H9 (cell line): ENCODE measurements at regions not wholly inside any gene's neighbourhood (a gene's known extent, or its start where the extent isn't known, plus 50 kb on each side); places are given as distances from the start of the nearest gene placed in this dataset.
A peak's percentile ranks its signal among the peaks of the same experiment; 100 is the strongest.

Experiments used
- DNase-seq: peaks from one replicate; pipeline ENCODE4 v3.0.0-alpha.2; 2017
- H2AFZ ChIP-seq: one replicate; pipeline ENCODE4 v1.6.1; 2013; ENCODE audit warnings: mild to moderate bottlenecking, low read length, control low read depth, moderate library complexity
- H2AK5ac ChIP-seq: 2 replicates; pipeline ENCODE4 v1.6.1; 2013; ENCODE audit warnings: low read length, control low read depth, mixed read lengths; ENCODE audit not compliant: insufficient read length
- H2BK120ac ChIP-seq: one replicate; pipeline ENCODE4 v1.6.1; 2013; ENCODE audit warnings: low read depth, mild to moderate bottlenecking, low read length, control low read depth, inconsistent platforms; ENCODE audit not compliant: poor library complexity, severe bottlenecking
- H2BK12ac ChIP-seq: 2 replicates; pipeline ENCODE4 v1.6.1; 2013; ENCODE audit warnings: low read length, control low read depth, mixed read lengths, low read depth; ENCODE audit not compliant: insufficient read length
- H2BK15ac ChIP-seq: 2 replicates; pipeline ENCODE4 v1.6.1; 2013; ENCODE audit warnings: low read depth, low read length, control low read depth
- H2BK20ac ChIP-seq: one replicate; pipeline ENCODE4 v1.6.1; 2013; ENCODE audit warnings: low read depth, mild to moderate bottlenecking, low read length, control low read depth, inconsistent platforms; ENCODE audit not compliant: poor library complexity, severe bottlenecking
- H2BK5ac ChIP-seq: 2 replicates; pipeline ENCODE4 v1.6.1; 2013; ENCODE audit warnings: low read length, control low read depth, mixed read lengths; ENCODE audit not compliant: insufficient read length
- H3K14ac ChIP-seq: 2 replicates; pipeline ENCODE4 v1.6.1; 2013; ENCODE audit warnings: low read length, control low read depth; ENCODE audit not compliant: insufficient read depth
- H3K18ac ChIP-seq: 2 replicates; pipeline ENCODE4 v1.6.1; 2013; ENCODE audit warnings: low read depth, mild to moderate bottlenecking, mixed read lengths, low read length, control low read depth; ENCODE audit not compliant: insufficient read length
- H3K23ac ChIP-seq: 2 replicates; pipeline ENCODE4 v1.6.1; 2013; ENCODE audit warnings: low read length, control low read depth, mixed read lengths, low read depth; ENCODE audit not compliant: insufficient read length
- H3K23me2 ChIP-seq: 2 replicates; pipeline ENCODE4 v1.6.1; 2013; ENCODE audit warnings: low read depth, mild to moderate bottlenecking, mixed read lengths, low read length, control low read depth; ENCODE audit not compliant: insufficient read length, poor library complexity, severe bottlenecking
- H3K27ac ChIP-seq: 2 replicates; pipeline ENCODE4 v1.5.1; 2013; ENCODE audit warnings: low read length, control low read depth, mixed read lengths, low read depth; ENCODE audit not compliant: insufficient read length
- H3K27me3 ChIP-seq: 2 replicates; pipeline ENCODE4 v1.6.1; 2013; ENCODE audit warnings: low read length, control low read depth, inconsistent platforms; ENCODE audit not compliant: insufficient read depth
- H3K4ac ChIP-seq: 2 replicates; pipeline ENCODE4 v1.6.1; 2013; ENCODE audit warnings: low read depth, mild to moderate bottlenecking, control low read depth, inconsistent platforms, low read length, moderate library complexity
- H3K4me1 ChIP-seq: 2 replicates; pipeline ENCODE4 v1.6.1; 2013; ENCODE audit warnings: low read length, control low read depth, inconsistent platforms; ENCODE audit not compliant: insufficient read depth
- H3K4me2 ChIP-seq: 2 replicates; pipeline ENCODE4 v1.6.1; 2013; ENCODE audit warnings: low read length, control low read depth, mixed read lengths; ENCODE audit not compliant: insufficient read length, insufficient read depth
- H3K56ac ChIP-seq: 2 replicates; pipeline ENCODE4 v1.6.1; 2013; ENCODE audit warnings: low read depth, mild to moderate bottlenecking, mixed read lengths, low read length, control low read depth; ENCODE audit not compliant: insufficient read length
- H3K79me1 ChIP-seq: 2 replicates; pipeline ENCODE4 v1.6.1; 2013; ENCODE audit warnings: low read depth, mild to moderate bottlenecking, moderate library complexity, low read length, control low read depth, inconsistent platforms; ENCODE audit not compliant: insufficient read depth, poor library complexity, severe bottlenecking
- H3K79me2 ChIP-seq: 2 replicates; pipeline ENCODE4 v1.6.1; 2013; ENCODE audit warnings: low read length, control low read depth, inconsistent platforms; ENCODE audit not compliant: insufficient read depth
- H3K9ac ChIP-seq: 2 replicates; pipeline ENCODE4 v1.6.1; 2013; ENCODE audit warnings: low read length, control low read depth, mixed read lengths; ENCODE audit not compliant: insufficient read length; ENCODE audit errors: extremely low read depth
- H3K9me3 ChIP-seq: one replicate; pipeline ENCODE4 v1.6.1; 2013; ENCODE audit warnings: low read depth, low read length, inconsistent platforms; ENCODE audit not compliant: control insufficient read depth
- H3T11ph ChIP-seq: one replicate; pipeline ENCODE4 v1.6.1; 2013; ENCODE audit warnings: mild to moderate bottlenecking, low read length, control low read depth, inconsistent platforms
- H4K20me1 ChIP-seq: one replicate; pipeline ENCODE4 v1.6.1; 2013; ENCODE audit not compliant: control insufficient read depth, insufficient read length, insufficient read depth
- H4K5ac ChIP-seq: 2 replicates; pipeline ENCODE4 v1.6.1; 2013; ENCODE audit warnings: low read depth, mild to moderate bottlenecking, mixed read lengths, low read length, control low read depth; ENCODE audit not compliant: insufficient read length
- H4K8ac ChIP-seq: replicated peaks from 2 replicates; pipeline ENCODE4 v1.6.1; 2013; ENCODE audit warnings: low read length, control low read depth, mixed read lengths, low read depth; ENCODE audit not compliant: insufficient read length
- H4K91ac ChIP-seq: 2 replicates; pipeline ENCODE4 v1.6.1; 2013; ENCODE audit warnings: low read depth, mild to moderate bottlenecking, moderate library complexity, mixed read lengths, low read length, control low read depth; ENCODE audit not compliant: insufficient read length
- H3K27ac Mint-ChIP-seq, 3 experiments: 2 replicates in 2 of 3; 3 replicates in 1 of 3; pipeline ENCODE4 v1.8.0; 2020 to 2021; ENCODE audit warnings: mixed read lengths in 3 of 3, mild to moderate bottlenecking in 1 of 3, moderate library complexity in 1 of 3
- H3K27me3 Mint-ChIP-seq: 2 replicates; pipeline ENCODE4 v1.8.0; 2021; ENCODE audit warnings: low read depth, mild to moderate bottlenecking, moderate library complexity, mixed read lengths
- H3K36me3 Mint-ChIP-seq, 3 experiments: 2 replicates in 2 of 3; 3 replicates in 1 of 3; pipeline ENCODE4 v1.8.0; 2020 to 2021; ENCODE audit warnings: low read depth in 3 of 3, mixed read lengths in 3 of 3; ENCODE audit not compliant: insufficient read depth in 1 of 3
- H3K4me1 Mint-ChIP-seq, 2 experiments: 2 replicates each; pipeline ENCODE4 v1.8.0; 2020; ENCODE audit warnings: mixed read lengths in 2 of 2
- H3K4me3 Mint-ChIP-seq, 2 experiments: 2 replicates in 1 of 2; 3 replicates in 1 of 2; pipeline ENCODE4 v1.8.0; 2020 to 2021; ENCODE audit warnings: mild to moderate bottlenecking in 2 of 2, mixed read lengths in 2 of 2, moderate library complexity in 1 of 2
- H3K9me3 Mint-ChIP-seq, 2 experiments: 2 replicates in 1 of 2; 3 replicates in 1 of 2; pipeline ENCODE4 v1.8.0; 2020; ENCODE audit warnings: mild to moderate bottlenecking in 2 of 2, mixed read lengths in 2 of 2, moderate library complexity in 1 of 2
- CTCF ChIP-seq: fragments of 200-600 bp; sonication (generic); conservative IDR thresholded peaks from 3 replicates; pipeline ENCODE4 v1.8.0; 2021; ENCODE audit warnings: antibody characterized with exemption, mild to moderate bottlenecking
- WGBS: extraction: QIAGEN DNeasy Blood & Tissue Kit; methylation state at CpG from one replicate; pipeline ENCODE4 v1.1.7; 2013; ENCODE audit warnings: missing lambda C conversion rate, low lambda C conversion rate, mixed read lengths; ENCODE audit not compliant: insufficient read length; ENCODE audit errors: extremely low coverage; 5-methylcytosine and 5-hydroxymethylcytosine counted together

DNA sequence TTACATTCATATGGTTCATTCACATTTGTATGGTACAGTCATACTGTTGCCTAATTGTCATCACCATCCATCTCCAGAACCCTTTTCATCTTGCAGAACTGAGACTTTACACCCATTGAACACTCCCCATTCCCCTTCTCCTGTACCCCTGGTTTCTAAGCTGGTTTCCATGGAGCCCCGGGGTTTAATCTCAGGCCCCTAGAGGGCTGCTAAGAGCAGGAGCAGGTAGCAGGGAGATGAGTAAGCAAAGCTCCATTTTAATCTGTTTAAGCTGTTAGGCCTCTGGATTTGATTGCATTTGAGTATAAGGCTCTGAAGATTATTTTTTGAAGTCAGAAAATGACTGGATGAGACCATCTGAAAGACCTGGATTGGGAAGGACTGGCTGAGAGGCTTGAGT is 68.5 kb upstream of the RPL38 start:
- Histone ChIP-seq H3K4me1 (no peaks in the 10 kb centered on the region; the same call in 1 of the 2 replicates), H3K23me2 (no peaks in the 10 kb centered on the region), H3K79me1 (no peaks in the 10 kb centered on the region), H3K27me3 (no peaks in the 10 kb centered on the region), H3K14ac (no peak overlapping the region), H2BK12ac (no peak overlapping the region), H2AK5ac (no peak overlapping the region), H4K5ac (no peak overlapping the region), H2AFZ (no peak overlapping the region), H3K79me2 (no peaks in the 10 kb centered on the region), H3K27ac (no peak overlapping the region), H4K8ac (no peak overlapping the region), H3K56ac (no peak overlapping the region), H3K9ac (no peak overlapping the region), H3K18ac (no peak overlapping the region), H3K4me2 (no peak overlapping the region), H2BK20ac (no peak overlapping the region), H3K23ac (no peak overlapping the region), H2BK120ac (no peak overlapping the region), H2BK5ac (no peak overlapping the region), H3K4ac (no peak overlapping the region), H3T11ph (no peak overlapping the region), H3K9me3 (no peaks in the 10 kb centered on the region), H4K20me1 (no peaks in the 10 kb centered on the region), H2BK15ac (no peak overlapping the region), H4K91ac (no peak overlapping the region)
- H3K27ac Mint-ChIP-seq: no peak overlapping the region
- peaks cover 12 to 18% of the 10 kb centered on the region in 2 experiments for H3K9me3 Mint-ChIP-seq
- TF ChIP-seq CTCF: 0 out of 3 replicates have a peak, but pooled peaks have one; percentile 16
- no CpG with 5 or more reads among the region's 1 CpG for whole genome bisulfite sequencing
- H3K36me3 Mint-ChIP-seq: peaks cover 0 to 14% (median 6%) of the 10 kb centered on the region in 3 experiments; a peak in 5 of 7 replicates
- DNase-seq: peak; percentile 18
- peaks cover 16 to 41% of the 10 kb centered on the region in 2 experiments for H3K4me1 Mint-ChIP-seq
- no peak overlapping the region for H3K4me3 Mint-ChIP-seq
- H3K27me3 Mint-ChIP-seq: peaks cover 16% of the 10 kb centered on the region
